ENCODE measurements at regions not wholly inside any gene's neighbourhood (a gene's known extent, or its start where the extent isn't known, plus 50 kb on each side); places are given as distances from the start of the nearest gene placed in this dataset.
A peak's percentile ranks its signal among the peaks of the same experiment; 100 is the strongest.

DNA sequence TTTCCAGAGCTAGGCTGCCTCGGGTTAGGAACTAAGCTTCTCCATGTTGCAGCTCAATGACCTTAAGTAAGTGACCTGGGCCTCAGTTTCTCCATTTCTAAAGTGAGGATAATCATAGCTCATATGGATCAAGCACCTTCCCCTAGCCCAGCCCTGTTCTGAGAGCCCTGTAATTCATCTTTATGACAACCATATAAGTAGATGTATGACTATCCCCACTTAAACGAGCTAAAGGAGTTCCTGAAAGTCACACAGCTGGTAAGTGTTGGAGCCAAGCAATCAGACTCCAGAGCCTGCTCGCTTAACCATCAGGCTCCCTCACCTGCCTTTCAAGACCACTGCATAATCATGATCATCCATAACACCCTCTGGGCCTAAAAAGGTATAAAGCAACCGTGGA is 135.4 kb downstream of the SP3 start:
- DNase-seq (no peak), ATAC-seq (no peak)
- Histone ChIP-seq H3K27me3 (peaks cover 0 to 12% (median 0%) of the 10 kb centered on the region in 9 donors), H3K9me3 (no peaks in the 10 kb centered on the region), H3K4me3 (no peak overlapping the region), H3K27ac (no peak overlapping the region), H3K36me3 (no peaks in the 10 kb centered on the region), H3K4me1 (peaks cover 0 to 19% (median 9%) of the 10 kb centered on the region in 12 donors)
- 79 to 87% (median 80%) methylated on average over 4 of the region's 4 CpGs for WGBS, 4 donors
- TF ChIP-seq, protein P1, sequence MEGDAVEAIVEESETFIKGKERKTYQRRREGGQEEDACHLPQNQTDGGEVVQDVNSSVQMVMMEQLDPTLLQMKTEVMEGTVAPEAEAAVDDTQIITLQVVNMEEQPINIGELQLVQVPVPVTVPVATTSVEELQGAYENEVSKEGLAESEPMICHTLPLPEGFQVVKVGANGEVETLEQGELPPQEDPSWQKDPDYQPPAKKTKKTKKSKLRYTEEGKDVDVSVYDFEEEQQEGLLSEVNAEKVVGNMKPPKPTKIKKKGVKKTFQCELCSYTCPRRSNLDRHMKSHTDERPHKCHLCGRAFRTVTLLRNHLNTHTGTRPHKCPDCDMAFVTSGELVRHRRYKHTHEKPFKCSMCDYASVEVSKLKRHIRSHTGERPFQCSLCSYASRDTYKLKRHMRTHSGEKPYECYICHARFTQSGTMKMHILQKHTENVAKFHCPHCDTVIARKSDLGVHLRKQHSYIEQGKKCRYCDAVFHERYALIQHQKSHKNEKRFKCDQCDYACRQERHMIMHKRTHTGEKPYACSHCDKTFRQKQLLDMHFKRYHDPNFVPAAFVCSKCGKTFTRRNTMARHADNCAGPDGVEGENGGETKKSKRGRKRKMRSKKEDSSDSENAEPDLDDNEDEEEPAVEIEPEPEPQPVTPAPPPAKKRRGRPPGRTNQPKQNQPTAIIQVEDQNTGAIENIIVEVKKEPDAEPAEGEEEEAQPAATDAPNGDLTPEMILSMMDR (IDR thresholded peaks at IDR 0.05), result no peak
- no peak for TF ChIP-seq POLR2A (IDR thresholded peaks at IDR 0.05)
- intact Hi-C loops (cut with DNase I), result no loop called here

DNA sequence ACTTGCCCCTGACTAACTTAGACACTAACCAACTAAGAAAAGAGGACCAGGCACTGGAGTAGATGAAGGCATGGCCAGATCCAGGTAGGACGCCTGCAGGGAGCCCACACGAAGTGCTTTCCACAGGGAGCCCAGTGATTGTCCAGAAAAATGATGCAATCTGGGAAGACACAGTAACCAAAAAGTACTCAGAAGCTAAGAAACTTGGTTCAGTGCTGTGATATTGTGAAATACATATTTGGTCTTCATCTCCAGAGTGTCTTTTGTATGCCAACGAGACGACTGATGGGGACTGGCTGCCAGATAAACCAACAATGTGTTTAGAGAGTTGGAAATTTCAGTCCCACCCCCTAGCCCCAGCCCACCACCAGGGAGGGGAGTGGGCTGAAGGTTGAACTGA is 135.0 kb downstream of the SP3 start:
- 69 to 81% (median 76%) methylated on average over 4 of the region's 4 CpGs for WGBS, 4 donors
- intact Hi-C loops (cut with DNase I), result no loop called here
- Histone ChIP-seq H3K4me1 (peaks cover 0 to 19% (median 9%) of the 10 kb centered on the region in 12 donors), H3K27me3 (peaks cover 0 to 12% (median 0%) of the 10 kb centered on the region in 9 donors), H3K4me3 (no peak overlapping the region), H3K27ac (no peak overlapping the region), H3K9me3 (no peaks in the 10 kb centered on the region), H3K36me3 (no peaks in the 10 kb centered on the region)
- TF ChIP-seq, protein P1 (IDR thresholded peaks at IDR 0.05), result no peak
- no peak for TF ChIP-seq POLR2A (IDR thresholded peaks at IDR 0.05)
- ATAC-seq (peak in 2 of 4 donors; percentile 35 to 42), DNase-seq (no peak)

DNA sequence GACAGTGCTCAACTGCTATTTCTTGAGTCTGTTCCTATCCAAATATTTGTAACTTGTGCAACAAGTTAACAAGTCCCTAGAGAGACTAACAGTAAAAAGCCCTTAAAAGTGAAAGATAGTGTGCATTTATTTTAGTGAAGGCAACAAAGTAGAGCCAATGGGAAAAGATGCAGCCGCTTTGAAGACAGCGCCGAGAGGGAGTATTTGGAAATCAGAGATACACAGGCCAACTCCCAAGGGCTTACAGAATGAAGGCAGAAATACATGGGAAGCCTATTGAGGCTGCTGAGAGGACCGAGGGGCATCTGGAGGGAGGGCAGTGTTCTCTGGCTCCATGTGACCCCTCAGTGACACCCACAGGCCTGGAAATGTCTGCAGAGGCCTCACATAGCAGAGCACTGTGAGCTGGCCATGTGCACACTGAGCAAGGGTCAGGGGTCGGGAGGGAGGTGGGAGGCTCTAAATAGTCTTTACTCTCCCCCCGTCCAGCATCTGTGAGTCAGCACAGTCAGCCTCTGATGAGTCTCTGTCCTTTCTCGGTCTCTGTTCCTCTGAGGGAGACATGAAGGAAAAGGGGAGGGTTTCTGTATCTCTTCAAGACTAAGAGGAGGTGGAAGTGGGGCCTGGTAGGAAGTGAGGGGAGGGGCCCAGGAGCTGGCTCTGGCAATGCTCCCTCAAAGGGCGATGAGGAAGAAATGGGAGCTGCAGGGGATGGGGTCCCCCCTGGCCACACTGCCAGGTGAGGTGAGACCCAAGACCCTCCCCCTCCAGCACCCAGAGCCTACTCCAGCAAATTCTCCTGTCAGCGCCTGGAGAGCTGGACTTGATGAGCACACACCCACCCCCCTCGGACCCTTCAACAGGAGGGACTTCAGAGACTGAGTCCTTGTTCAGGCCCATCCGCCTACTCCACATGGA is 133.6 kb downstream of the SP3 start:
- DNase-seq (peak; percentile 77 to 88 (median 84)), ATAC-seq (peak; percentile 85 to 94 (median 88))
- H3K27me3 ChIP-seq, result peaks cover 0 to 12% (median 0%) of the 10 kb centered on the region in 9 donors
- H3K9me3 ChIP-seq, result no peaks in the 10 kb centered on the region
- intact Hi-C loops (cut with DNase I), result no loop called here
- TF ChIP-seq, protein P1 (IDR thresholded peaks at IDR 0.05), result no peak
- TF ChIP-seq POLR2A (IDR thresholded peaks at IDR 0.05), result no peak
- 53 to 70% (median 67%) methylated on average over 9 to 11 of the region's 11 CpGs for WGBS, 4 donors
- no peak overlapping the region for H3K4me3 ChIP-seq
- no peaks in the 10 kb centered on the region for H3K36me3 ChIP-seq
- peaks cover 0 to 19% (median 9%) of the 10 kb centered on the region in 12 donors for H3K4me1 ChIP-seq
- H3K27ac ChIP-seq, result peak overlapping the region in 10 of 12 donors; percentile 37 to 69 (median 46)

DNA sequence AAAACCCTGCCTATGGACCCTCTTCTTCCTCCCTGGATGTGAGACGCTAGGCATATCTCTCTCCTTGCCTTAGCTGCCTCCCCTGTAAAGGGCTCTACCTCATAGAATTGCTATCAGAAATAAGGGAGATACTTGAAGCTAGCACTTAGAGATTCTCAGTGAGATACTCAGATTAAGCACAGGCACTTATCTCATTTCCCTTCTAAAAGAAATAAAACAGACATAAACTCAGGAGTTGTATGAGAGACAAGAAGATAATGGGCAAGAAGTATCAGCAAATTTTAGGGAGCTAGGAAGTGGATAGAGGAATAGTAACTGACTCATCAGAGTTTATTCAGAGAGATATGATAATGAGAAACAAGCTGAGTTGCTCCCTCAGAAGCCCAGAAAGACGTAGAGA is 131.0 kb downstream of the SP3 start:
- H3K27me3 ChIP-seq, result peaks cover 0 to 12% (median 0%) of the 10 kb centered on the region in 9 donors
- H3K4me3 ChIP-seq, result no peak overlapping the region
- WGBS, 4 donors, result 83 to 90% (median 87%) methylated on average over 2 of the region's 2 CpGs
- ATAC-seq, result no peak
- H3K9me3 ChIP-seq, result no peaks in the 10 kb centered on the region
- no peak for DNase-seq
- intact Hi-C loops (cut with DNase I), result no loop called here
- TF ChIP-seq POLR2A (IDR thresholded peaks at IDR 0.05), result no peak
- TF ChIP-seq, protein P1 (IDR thresholded peaks at IDR 0.05), result no peak
- no peak overlapping the region for H3K27ac ChIP-seq
- no peaks in the 10 kb centered on the region for H3K36me3 ChIP-seq
- peaks cover 0 to 19% (median 9%) of the 10 kb centered on the region in 12 donors for H3K4me1 ChIP-seq
